SK-N-SH (cell line): ENCODE measurements at regions not wholly inside any gene's neighbourhood (a gene's known extent, or its start where the extent isn't known, plus 50 kb on each side); places are given as distances from the start of the nearest gene placed in this dataset.

ENCODE experiments used
- CTCF ChIA-PET: fragments of 300-600, 350-600 bp; formaldehyde crosslinking; extraction: SDS; loops from one replicate; lab custom pipeline; 2021; lab: Yijun Ruan, JAX
- POLR2A ChIA-PET: fragments of 350-600 bp; sonication (Branson Sonifier 250); formaldehyde crosslinking; extraction: SDS; loops from one replicate; lab custom pipeline; 2020; ENCODE audit warnings: antibody characterized with exemption, inconsistent platforms; lab: Yijun Ruan, JAX
- DNase-seq: peaks from one replicate; pipeline ENCODE4 v3.0.0; 2012
- H2AFZ ChIP-seq: fragments of 200-600 bp; sonication (generic); 2 replicates; pipeline ENCODE4 v1.8.1; 2016; ENCODE audit warnings: antibody characterized with exemption, mild to moderate bottlenecking, low read depth
- H3F3A ChIP-seq: fragments of 200-600 bp; sonication (generic); replicated peaks from 2 replicates; pipeline ENCODE3; 2016; ENCODE audit warnings: antibody characterized with exemption, mild to moderate bottlenecking; ENCODE audit not compliant: insufficient read depth
- H3K27ac ChIP-seq, 2 experiments: fragments of 200-500 bp in 1 of 2; fragments of 200-600 bp in 1 of 2; sonication (Bioruptor generic) in 1 of 2; sonication (generic), shearing (Covaris generic) in 1 of 2; 2 replicates each; pipeline versions ENCODE4 v1.5.1 to v1.6.1; 2014 to 2016; ENCODE audit warnings: low read depth in 2 of 2, inconsistent platforms in 1 of 2, low read length in 1 of 2, mild to moderate bottlenecking in 1 of 2, mixed read lengths in 1 of 2
- H3K27me3 ChIP-seq: fragments of 200-600 bp; sonication (generic), shearing (Covaris generic); 2 replicates; pipeline ENCODE4 v1.6.1; 2016; ENCODE audit warnings: mixed run types; ENCODE audit not compliant: insufficient read depth
- H3K36me3 ChIP-seq, 2 experiments: fragments of 200-500 bp in 1 of 2; fragments of 200-600 bp in 1 of 2; sonication (Bioruptor generic) in 1 of 2; sonication (generic) in 1 of 2; replicated peaks in 1 of 2; 2 replicates each; pipeline versions ENCODE3 to v1.5.1; 2014 to 2016; ENCODE audit warnings: low read length in 1 of 2, mild to moderate bottlenecking in 1 of 2; ENCODE audit not compliant: insufficient read depth in 2 of 2, control insufficient read depth in 1 of 2
- H3K4me1 ChIP-seq, 2 experiments: fragments of 200-500 bp in 1 of 2; fragments of 200-600 bp in 1 of 2; sonication (Bioruptor generic) in 1 of 2; sonication (generic), shearing (Covaris generic) in 1 of 2; 2 replicates each; pipeline versions ENCODE4 v1.5.1 to v1.6.1; 2014 to 2016; ENCODE audit warnings: low read depth in 1 of 2, low read length in 1 of 2, mixed run types in 1 of 2; ENCODE audit not compliant: insufficient read depth in 2 of 2, control insufficient read depth in 1 of 2
- H3K4me2 ChIP-seq: fragments of 200-600 bp; sonication (generic), shearing (Covaris generic); 2 replicates; pipeline ENCODE4 v1.6.1; 2017; ENCODE audit warnings: mixed run types
- H3K4me3 ChIP-seq, 2 experiments: fragments of 200-500 bp in 1 of 2; fragments of 200-600 bp in 1 of 2; sonication (Bioruptor generic) in 1 of 2; sonication (generic), shearing (Covaris generic) in 1 of 2; 2 replicates each; pipeline versions ENCODE4 v1.5.1 to v1.8.1; 2014 to 2016; ENCODE audit warnings: low read depth in 2 of 2, inconsistent platforms in 1 of 2, low read length in 1 of 2, mild to moderate bottlenecking in 1 of 2, mixed read lengths in 1 of 2, moderate library complexity in 1 of 2
- H3K79me2 ChIP-seq: fragments of 200-600 bp; sonication (generic); 2 replicates; pipeline ENCODE4 v1.8.1; 2017; ENCODE audit warnings: mild to moderate bottlenecking; ENCODE audit not compliant: insufficient read depth
- H3K9ac ChIP-seq: fragments of 200-600 bp; sonication (generic); 2 replicates; pipeline ENCODE4 v1.6.1; 2017; ENCODE audit warnings: mixed run types
- H3K9me2 ChIP-seq: fragments of 200-600 bp; sonication (generic); 2 replicates; pipeline ENCODE4 v1.6.1; 2017; ENCODE audit warnings: mixed run types
- H3K9me3 ChIP-seq: fragments of 200-600 bp; sonication (generic); 2 replicates; pipeline ENCODE4 v1.6.1; 2017; ENCODE audit warnings: mixed run types, mild to moderate bottlenecking, moderate library complexity
- H4K20me1 ChIP-seq: fragments of 200-600 bp; sonication (generic); 2 replicates; pipeline ENCODE4 v1.6.1; 2017; ENCODE audit warnings: mild to moderate bottlenecking, mixed run types; ENCODE audit not compliant: insufficient read depth
- IRF3 ChIP-seq: fragments of 150-350 bp; IDR thresholded peaks from 2 replicates; pipeline ENCODE4 v1.6.1; 2016; ENCODE audit warnings: mild to moderate bottlenecking, low read depth, low read length
- PBX3 ChIP-seq: IDR thresholded peaks from 2 replicates; pipeline ENCODE4; 2012
- TEAD4 ChIP-seq: IDR thresholded peaks from 2 replicates; pipeline ENCODE4 v1.4.0; 2012; ENCODE audit warnings: mild to moderate bottlenecking, borderline replicate concordance; ENCODE audit not compliant: insufficient read depth
- USF1 ChIP-seq: IDR thresholded peaks from 2 replicates; pipeline ENCODE4 v1.4.0; 2012; ENCODE audit warnings: low read depth, borderline replicate concordance
- ZBTB33 ChIP-seq: IDR thresholded peaks from 2 replicates; pipeline ENCODE4 v1.4.0; 2012; ENCODE audit warnings: low read depth, borderline replicate concordance
- WGBS: methylation state at CpG from one replicate; pipeline ENCODE4 v1.1.6; 2017; ENCODE audit warnings: low lambda C conversion rate; 5-methylcytosine and 5-hydroxymethylcytosine counted together

- CTCF ChIA-PET: no interaction called here
- 5% methylated on average over 2 of the region's 2 CpGs for WGBS
Measured at GRCh38 chr16:26818393-26818792, 248.3 kb upstream of the C16orf82 start.

More at GRCh38 chr16:26818393-26818792, 248.3 kb upstream of the C16orf82 start:
- H3K27me3 ChIP-seq: no peaks in the 10 kb centered on the region
- no peaks in the 10 kb centered on the region for H3K9me2 ChIP-seq
- H3K27ac ChIP-seq: no peak overlapping the region
- H3K36me3 ChIP-seq: no peaks in the 10 kb centered on the region
- no peaks in the 10 kb centered on the region for H3K79me2 ChIP-seq
- H3K9me3 ChIP-seq: no peaks in the 10 kb centered on the region
- H3K4me2 ChIP-seq: no peak overlapping the region
- TF ChIP-seq USF1 (no peak), IRF3 (no peak), TEAD4 (no peak), ZBTB33 (no peak), PBX3 (no peak)
- H3K9ac ChIP-seq: no peak overlapping the region
- POLR2A ChIA-PET: no interaction called here
- no peaks in the 10 kb centered on the region for H4K20me1 ChIP-seq
- no peak overlapping the region for H3K4me3 ChIP-seq
- H3K4me1 ChIP-seq: no peaks in the 10 kb centered on the region
- no peaks in the 10 kb centered on the region for H3F3A ChIP-seq
- no peak for DNase-seq
- H2AFZ ChIP-seq: no peak overlapping the region
